HK-2 (cell line): ENCODE measurements at regions not wholly inside any gene's neighbourhood (a gene's known extent, or its start where the extent isn't known, plus 50 kb on each side); places are given as distances from the start of the nearest gene placed in this dataset.

Experiments used
- DNase-seq: peaks from one replicate; pipeline ENCODE4 v3.0.0-alpha.2; 2018; ENCODE audit not compliant: unreplicated experiment

DNA sequence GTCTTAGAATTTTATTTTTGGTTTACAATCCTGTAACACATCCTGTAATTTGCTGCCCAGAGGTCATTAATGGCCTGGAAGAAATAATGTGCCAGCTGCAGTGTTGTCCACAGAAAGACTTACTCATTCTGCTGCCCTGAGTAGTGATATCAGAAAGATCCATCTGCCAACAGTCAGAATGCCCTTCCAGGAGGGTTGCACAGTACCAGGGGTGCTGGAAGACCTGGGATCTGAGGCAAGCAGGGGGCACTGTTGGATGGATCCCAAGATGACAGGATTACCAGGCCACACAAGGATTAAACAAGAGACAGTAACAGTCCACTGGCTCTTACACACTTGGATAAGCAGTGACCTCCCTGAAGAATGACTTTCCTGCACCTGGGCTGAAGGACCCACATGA lies 93.8 kb upstream of the TOP3B start:
- DNase-seq = no peak

DNA sequence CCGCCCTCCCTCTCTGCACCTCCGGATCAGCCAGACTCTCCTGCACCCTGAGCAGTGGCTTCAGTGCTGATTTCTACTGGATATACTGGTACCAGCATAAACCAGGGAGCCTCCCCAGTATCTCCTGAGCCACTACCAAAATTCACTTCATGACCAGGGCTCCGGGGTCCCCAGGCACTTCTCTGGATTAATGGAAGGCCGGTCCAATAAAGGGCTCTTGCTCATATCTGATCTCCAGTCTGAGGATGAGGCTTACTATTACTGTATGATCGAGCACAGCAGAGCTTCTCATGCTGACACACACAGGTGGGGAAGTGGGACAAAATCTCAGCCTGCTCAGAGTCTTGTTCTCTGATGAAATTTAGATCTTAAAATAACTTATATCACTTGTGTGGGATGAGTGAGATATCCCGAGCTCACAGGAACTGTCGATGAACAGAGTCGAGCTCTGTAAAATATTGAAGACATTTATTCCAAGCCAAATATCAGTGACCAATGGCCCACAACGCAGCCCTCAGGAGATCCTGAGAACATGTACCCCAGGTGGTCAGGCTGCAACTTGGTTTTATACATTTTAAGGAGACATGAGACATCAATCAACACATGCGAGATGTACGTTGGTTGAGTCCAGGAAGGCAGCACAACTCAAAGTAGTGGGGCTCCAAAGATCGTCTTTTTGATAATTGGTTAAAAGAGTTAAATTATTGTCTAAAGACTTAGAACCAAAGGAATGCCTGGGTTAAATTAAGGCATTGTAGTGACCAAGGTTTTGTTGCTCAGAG lies 93.0 kb upstream of the TOP3B start:
- DNase-seq = no peak

DNA sequence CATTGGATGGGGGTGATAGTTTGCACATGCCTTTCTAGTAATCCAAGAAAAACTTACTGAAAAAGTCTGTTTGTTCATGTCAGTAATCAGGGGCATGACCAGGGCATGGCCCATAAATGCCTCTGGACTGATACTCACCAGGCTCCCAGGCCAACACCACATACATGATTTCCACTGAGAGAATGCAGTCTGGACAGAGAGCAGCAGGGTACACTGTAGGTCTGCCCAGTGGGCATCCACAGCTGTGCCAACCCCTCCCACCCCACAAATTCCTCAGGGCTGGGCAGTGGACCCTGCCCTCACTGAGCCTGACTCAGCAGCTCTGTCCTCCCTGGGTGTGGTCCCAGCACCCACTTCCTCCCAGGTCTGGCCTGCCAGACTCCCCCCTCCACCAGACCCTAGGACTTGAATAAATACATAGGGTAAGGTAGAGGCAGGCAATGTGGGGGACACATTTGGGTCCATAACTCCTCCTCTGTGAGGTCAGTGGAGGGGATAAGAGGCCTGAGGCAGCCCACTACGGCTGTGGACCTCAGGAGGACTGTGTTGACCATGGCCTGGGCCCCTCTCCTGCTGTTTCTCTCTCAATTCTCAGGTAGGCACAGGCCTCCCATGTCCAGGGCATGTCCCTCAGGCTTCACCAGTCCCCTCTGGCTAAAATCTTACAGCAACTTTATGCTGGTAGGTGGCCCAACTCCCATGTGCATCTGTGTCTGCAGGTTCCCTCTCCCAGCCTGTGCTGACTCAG lies 92.2 kb upstream of the TOP3B start:
- no peak for DNase-seq

DNA sequence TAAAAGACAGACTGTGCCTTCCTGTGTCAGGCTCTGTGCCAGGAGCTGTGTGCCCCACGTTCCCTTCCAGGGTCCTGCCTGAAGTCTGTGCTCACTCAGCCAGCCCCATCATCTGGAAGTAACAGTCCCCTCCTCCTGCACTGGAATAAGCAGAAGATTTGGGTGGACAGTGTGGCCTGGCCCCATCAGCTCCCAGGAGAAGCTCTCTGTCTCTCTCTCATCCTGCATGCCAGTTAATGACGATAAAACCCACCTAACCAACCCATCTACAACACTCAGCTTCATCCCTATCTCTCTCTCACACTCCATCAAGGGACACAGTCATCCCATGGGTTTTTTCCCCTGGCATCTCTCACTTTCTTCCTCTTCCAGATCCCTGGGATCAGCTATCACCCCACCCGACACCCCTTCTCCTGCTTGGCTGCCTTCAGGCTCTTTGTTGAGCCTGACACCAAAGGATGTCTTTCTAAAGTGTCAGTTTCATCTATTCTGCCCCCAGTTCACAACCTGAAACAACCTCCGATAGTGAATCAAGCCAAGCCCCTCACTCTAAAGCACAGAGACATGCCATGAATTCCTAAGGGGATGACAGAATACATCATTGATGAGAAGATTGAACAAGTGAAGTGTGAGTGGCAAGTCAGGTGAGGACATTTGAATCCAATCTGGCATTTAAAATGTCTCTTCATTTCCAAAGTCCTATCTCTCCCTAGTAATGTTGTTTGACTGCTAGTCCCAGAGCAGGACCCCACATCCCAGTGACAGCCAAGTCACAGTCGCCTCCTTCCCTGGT lies 91.4 kb upstream of the TOP3B start:
- no peak for DNase-seq

DNA sequence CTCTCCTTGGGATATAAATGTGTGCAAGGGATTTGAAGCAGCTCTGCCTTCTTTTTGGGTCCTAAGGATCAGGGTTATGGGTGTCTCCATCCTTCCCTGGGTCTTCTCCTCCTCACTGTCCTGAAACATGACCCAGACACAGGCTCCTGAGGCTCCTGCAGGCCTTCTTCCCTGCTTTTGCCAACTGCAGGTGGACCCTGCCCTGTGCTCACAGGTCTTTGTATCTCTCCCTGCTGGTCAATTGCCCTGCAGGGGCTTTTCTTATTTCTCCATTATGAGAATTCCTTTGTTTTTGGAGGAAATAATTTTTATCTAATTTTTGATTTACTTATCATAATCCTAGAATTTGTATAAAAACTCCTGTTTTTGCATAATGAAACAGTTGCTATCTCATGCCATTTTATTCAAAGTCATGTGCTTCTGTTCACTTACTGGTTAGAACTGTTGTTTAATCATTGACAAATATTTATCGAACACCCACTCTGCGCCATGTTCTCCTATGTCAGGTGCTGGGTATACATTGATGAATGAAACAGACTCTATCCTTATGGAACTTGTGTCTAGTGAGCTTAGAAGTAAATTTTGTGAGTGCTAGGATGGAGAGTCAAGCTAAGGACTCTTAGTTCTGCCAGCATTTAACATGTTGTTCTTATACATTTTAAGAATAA lies 89.7 kb upstream of the TOP3B start:
- no peak for DNase-seq

DNA sequence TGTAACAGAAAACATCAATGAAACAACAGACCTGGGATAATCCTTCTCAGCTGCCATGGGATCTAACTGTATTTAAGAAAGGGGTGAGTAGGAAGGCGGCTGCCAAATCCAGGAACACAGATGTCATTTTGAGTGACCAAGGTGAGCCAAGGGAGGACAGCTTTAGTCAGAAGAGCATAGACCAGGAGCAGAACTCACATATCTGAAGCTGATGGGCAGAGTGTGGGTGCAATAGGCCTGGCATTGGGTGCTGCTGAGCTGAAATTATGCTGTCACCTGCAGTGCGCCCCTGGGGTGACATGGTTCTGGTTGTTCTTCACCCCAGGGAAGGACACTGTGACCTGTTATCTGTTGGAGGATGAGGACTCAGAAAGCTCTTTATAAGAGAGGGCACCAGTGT lies 88.9 kb upstream of the TOP3B start:
- DNase-seq = no peak

DNA sequence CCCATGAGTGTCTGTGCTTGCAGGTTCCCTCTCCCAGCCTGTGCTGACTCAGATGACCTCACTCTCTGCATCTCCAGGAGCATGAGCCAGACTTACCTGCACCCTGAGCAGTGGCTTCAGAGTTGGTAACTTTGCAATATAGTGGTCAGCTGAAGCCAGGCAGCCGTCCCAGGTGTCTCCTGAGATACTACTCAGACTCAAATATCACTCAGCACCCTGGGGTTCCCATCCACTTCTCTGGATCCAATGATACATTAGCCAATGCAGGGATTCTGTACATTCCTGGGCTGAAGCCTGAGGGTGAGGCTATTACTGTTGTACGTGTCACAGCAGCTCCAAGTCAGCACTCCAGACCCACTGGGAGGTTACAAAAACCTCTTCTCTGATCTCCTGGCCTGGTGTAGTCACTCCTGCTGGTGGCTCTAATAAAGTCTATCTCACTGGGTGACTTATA lies 87.8 kb upstream of the TOP3B start:
- DNase-seq = no peak

DNA sequence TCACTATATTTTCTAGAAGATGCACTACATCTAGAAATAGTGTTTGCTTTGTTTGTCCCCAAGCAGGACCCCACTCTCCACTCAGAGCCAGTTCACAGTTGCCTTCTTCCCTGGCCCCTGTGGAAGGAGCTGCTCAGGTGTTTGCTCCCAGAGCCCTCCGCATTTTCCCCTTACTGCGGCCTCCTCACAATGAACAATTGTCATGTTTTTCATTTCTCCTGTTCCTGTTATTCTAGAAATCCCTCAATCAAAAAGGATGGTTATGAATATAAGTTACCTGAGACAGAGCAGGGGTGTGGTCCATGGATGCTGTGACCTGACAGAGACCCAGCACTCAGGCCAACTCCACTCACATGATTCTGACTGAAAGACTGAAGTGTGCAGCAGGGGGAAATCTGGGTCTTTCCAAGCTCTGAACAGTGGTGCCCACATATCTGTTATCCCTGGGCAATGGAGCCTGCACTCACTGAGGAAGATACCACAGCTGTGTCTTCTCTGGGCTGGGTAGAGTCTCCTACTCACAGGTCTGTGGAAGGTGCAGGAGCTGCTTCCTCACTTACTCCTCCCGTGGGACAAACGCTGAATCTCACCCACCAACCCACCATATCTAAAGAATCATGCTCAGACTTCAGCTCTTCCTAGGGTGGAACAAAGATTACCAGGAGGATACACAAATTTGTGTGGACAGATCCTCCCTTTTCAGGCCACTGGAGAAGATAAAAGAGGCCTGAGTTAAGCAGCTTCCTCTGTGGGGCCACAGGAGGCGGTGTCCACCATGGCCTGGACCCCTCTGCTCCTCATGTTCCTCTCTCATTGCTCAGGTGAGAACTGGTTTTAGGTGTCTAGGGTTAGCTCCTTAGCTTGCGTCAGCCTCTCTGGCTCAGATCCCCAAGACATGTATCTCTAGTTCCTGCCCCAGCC lies 87.1 kb upstream of the TOP3B start:
- no peak for DNase-seq

DNA sequence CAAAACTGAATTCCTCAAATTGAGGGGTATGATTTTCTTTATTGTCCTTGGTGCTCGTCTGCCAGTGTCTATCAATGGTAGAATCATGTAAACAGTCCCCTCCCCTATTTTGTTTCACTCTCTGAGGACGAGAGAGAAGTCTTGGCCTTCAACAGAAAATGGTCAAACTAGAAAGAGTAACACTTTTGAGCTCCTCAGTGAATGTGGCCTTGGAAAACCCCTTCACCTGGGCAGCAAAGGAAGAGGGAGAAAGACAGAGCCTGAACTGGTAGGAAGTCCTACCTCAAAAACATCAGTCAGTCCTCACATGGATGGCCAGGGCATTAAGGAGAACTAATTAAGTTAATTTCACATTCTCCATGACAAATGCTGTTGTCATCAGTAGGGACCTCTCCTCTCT lies 86.1 kb upstream of the TOP3B start:
- DNase-seq = no peak

DNA sequence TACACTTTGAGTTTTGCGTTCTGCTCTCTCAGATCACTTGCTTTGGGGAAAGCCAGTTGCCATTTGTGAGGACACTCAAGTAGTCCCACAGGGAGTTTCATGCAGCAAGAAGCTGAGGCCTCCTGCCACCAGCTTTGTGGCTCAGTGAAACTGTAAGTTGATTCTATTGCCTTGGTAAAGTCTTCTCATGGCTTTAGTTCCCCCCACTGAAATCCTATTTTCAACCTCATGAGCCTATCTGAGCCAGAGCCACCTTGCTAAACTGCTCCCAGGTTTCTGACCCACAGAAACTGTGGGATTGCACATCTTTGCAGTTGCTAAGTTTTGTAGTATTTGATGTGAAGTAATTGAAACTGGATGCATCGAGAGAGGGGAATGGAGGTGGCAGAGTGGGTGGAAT lies 85.4 kb upstream of the TOP3B start:
- DNase-seq = no peak

DNA sequence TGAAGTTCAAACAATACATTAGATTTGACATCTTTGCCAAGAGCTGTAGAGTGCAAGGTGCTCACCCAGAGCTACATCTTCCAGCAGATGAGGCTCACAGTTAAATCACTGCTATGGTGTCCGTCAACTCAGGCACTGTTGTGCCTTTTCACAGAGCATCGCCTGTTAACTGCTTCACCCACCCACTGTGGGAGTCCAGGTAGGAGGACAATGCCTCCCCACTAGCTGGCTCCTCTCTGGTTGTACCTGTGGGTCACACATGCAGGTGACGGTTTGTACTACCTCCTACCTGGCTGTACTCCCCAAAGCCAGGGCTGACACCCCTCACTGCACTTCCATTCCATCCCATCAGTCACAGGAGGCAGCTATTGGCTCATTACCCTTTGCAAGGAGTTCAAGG lies 84.6 kb upstream of the TOP3B start:
- DNase-seq = no peak

DNA sequence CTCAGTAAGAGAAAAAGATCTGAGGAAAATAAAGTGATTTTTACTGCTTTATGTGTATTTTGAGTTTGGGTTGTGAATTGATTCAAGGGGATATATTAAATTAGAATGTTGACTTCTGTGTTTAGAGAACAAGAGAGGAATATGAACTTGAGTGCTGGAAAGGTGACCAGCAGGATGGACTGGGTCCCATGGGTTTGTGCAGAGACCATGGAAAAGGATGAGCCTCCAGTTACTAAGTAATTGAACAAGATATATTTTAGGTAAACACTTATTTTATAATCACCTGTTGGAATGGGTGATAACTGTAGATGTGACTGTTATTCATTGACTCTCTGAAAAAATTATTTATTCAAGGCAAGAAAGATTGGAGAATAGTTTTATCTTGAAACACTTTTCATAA lies 82.0 kb upstream of the TOP3B start:
- no peak for DNase-seq

DNA sequence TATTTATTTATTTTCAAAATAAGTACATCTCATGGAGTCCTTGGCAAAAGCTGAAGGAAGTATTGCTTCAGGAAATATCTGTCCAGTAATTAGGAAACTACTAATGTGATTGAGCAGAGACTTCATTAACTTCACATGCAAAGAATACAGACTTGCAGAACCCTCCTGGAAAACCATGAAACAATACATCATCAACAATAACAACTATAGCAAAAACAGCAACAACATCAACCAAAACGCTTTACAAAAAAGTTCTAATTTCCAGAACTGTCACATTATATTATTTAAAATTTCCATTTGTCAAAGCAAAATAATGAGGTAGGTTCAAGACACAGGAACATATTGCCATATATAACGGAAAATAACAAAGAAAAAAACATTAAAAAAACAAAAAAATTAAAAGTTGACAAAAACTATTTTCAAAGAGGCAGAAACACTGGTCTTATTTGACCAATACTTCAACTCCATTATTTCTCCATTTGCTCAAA lies 79.8 kb upstream of the TOP3B start:
- DNase-seq = no peak

DNA sequence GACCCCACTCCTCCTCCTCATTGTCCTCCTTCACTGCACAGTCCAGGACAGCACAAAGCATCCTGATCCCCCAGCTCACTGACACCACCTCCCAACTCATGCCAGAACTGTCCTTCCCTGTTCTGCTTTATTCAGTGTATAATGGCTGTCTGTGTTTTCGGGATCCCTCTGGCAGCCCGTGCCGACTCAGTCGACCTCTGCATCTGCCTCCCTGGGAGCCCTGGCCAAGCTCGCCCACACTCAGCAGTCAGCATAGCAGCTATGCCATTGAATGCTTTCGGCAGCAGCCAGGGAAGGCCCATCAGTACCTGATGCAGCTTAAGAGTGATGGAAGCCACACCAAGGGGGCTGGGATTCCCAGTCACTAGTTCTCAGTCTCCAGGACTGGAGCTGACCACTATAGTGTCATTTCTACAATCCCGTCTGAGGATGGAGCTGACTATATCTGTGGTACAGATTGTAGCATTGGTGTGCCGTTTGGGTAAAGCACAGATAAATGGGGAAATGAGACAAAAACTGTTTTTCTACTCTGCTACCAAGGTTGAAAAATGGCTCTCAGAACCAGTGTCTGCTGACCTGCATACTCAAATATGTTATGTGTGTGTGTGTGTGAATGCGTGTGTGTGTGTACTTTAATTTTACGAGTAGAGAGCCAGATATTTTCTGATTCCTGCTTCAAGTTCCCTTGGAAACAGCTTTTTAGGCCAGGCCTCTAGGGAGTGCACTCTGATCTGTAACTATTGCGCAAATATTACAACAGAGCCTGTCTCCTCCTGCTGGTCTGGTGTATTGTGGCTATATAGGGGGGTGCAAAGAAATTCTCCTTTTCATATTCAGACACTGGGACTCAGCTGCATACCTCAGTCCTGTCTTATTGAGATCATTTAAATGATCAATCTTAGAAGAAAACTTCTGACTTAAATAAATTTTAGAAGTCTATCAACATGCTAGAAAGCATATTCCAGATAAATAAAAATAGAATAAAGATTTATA lies 78.8 kb upstream of the TOP3B start:
- DNase-seq = no peak

DNA sequence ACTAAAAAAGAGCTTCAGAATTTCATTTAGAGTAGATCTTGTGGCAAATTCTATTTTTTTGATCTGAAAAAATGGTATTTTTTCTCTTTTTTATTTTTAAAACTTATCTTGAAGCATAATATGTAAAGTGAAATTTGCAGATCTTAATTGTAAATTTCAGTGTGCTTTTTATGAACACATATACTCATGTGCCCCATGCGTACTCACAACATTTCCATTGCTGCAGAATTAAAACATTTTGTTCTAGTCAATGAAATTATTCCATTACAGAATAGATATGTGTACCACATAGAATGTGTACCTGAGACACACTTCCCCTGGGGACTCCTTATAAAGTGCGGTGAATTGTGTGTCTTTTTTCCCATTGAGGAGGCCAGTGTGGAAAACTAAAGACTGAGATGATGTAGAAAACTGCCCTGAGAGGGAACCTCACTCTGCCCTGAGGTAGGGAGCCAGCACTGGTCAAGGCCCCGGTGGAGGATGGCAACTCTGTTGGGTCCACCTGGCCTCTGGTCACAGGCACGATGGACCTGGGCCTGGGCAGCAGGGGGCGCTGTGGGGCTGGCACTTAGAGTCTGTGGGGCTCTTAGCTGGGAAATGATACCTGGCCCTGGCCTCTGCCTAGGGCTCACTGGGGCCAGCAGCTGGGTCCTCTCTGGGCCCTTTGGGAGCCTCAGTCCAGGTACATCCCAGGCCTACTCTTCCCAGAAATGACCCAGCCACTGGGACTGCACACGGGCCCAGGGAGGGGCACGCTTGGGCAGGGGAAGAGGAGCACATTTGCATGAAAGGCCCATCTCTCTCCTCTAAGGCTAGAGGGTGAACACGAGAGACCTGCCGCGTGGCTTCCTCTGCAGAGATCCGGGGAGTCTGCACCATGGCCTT lies 77.9 kb upstream of the TOP3B start:
- peak; percentile 69 for DNase-seq

DNA sequence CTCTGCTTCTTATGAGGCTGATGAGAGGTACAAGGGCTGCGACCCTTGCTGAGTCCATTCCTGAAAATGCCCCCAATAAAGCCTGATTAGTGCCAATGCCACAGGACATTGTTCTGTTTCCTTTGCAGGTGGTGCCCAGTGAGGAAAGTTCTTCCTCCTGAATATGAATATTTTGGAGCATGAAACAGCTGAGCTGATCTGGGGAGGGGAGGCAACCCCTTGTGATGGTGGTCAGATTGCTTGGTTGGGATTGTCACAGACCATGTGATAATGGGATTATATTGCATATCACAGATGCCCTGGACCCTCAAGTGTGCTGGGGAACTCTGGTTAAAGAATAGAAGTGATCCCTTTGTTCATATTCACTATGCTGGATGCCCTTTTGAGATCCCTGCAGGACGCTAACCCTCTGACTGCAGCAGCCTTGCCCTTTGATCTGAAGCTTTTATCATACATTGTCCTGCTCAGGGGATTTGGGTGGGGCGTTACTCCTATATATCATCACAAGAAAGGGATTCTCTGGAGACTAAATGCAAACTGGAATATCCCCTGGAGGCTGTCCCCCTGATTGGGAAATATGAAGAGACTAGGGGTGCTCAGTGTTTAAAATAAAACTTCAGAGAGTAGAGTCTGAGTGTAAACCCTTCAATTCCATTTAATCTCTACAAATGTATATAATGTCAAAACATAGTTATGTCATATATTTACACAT lies 76.9 kb upstream of the TOP3B start:
- DNase-seq = no peak

DNA sequence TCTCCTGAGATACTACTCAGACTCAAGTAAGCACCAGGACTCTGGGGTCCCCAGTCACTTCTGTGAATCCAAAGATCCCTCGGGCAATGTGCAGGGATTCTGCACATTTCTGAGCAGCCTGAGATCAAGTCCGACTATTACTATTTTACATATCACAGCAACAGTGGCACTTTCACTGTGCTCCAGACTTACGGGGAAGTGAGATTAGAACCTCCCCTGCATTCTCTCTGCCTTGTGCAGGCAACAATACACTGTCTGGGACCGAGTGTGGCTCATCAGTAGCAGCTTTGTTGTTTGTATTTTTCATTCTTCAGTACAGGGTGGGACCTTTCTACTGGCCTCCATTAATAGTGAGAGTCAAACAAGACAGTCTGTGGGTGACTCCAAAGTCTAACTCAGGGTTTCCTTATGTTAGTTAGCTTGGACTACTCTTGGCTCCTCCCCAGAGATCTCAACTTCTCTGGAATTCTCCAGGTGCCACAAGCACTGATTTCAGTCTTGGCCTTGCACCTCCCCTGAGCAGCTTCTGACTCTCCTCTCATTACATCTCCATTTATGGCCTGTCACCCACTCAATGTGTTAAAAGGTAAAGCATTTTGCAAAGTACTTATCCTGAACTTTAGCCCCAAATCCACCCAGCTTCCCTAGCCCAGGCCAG lies 76.2 kb upstream of the TOP3B start:
- DNase-seq = no peak
